ENCODE measurements at regions not wholly inside any gene's neighbourhood (a gene's known extent, or its start where the extent isn't known, plus 50 kb on each side); places are given as distances from the start of the nearest gene placed in this dataset.

- no peak for DNase-seq
Measured at GRCh38 chr6:92166666-92167065, 1252.7 kb downstream of the EPHA7 start.

- DNase-seq = no peak
Measured at GRCh38 chr6:92161953-92162352, 1257.4 kb downstream of the EPHA7 start.

- DNase-seq = no peak
Measured at GRCh38 chr6:92160226-92160625, 1259.1 kb downstream of the EPHA7 start.

GRCh38 chr6:92159046-92159445 is 1260.3 kb downstream of the EPHA7 start:
- DNase-seq = no peak

- no peak for DNase-seq
Measured at GRCh38 chr6:92150553-92150952, 1268.8 kb downstream of the EPHA7 start.

- no peak for DNase-seq
Measured at GRCh38 chr6:92147246-92147645, 1272.1 kb downstream of the EPHA7 start.

- no peak for DNase-seq
Measured at GRCh38 chr6:92139601-92140000, 1279.8 kb downstream of the EPHA7 start.

GRCh38 chr6:92132957-92133356 is 1286.4 kb downstream of the EPHA7 start:
- DNase-seq = no peak

- DNase-seq = no peak
Measured at GRCh38 chr6:92132457-92132856, 1286.9 kb downstream of the EPHA7 start.

GRCh38 chr6:92130944-92131343 is 1288.4 kb downstream of the EPHA7 start:
- DNase-seq = no peak

- DNase-seq = no peak
Measured at GRCh38 chr6:92126983-92127382, 1292.4 kb downstream of the EPHA7 start.

- no peak for DNase-seq
Measured at GRCh38 chr6:92126088-92126487, 1293.3 kb downstream of the EPHA7 start.

GRCh38 chr6:92125681-92126080 is 1293.7 kb downstream of the EPHA7 start:
- no peak for DNase-seq

- peak in 7 of 58 donors; percentile 5 to 29 (median 23) for DNase-seq
Measured at GRCh38 chr6:92124200-92124651, 1295.1 kb downstream of the EPHA7 start.

GRCh38 chr6:92122746-92123145 is 1296.6 kb downstream of the EPHA7 start:
- peak in 1 of 58 donors; percentile 1 for DNase-seq

- DNase-seq = peak in 3 of 58 donors; percentile 4 to 26 (median 8)
Measured at GRCh38 chr6:92121228-92121627, 1298.1 kb downstream of the EPHA7 start.

GRCh38 chr6:92117800-92118199 is 1301.6 kb downstream of the EPHA7 start:
- DNase-seq = no peak

GRCh38 chr6:92114797-92115196 is 1304.6 kb downstream of the EPHA7 start:
- DNase-seq = peak in 3 of 58 donors; percentile 5 to 15 (median 15)

- no peak for DNase-seq
Measured at GRCh38 chr6:92114091-92114675, 1305.2 kb downstream of the EPHA7 start.

- DNase-seq = no peak
Measured at GRCh38 chr6:92111386-92111785, 1308.0 kb downstream of the EPHA7 start.

- no peak for DNase-seq
Measured at GRCh38 chr6:92110403-92110802, 1309.0 kb downstream of the EPHA7 start.

GRCh38 chr6:92109956-92110355 is 1309.4 kb downstream of the EPHA7 start:
- DNase-seq = no peak

- no peak for DNase-seq
Measured at GRCh38 chr6:92109256-92109655, 1310.1 kb downstream of the EPHA7 start.

GRCh38 chr6:92086750-92087149 is 1332.6 kb downstream of the EPHA7 start:
- DNase-seq = no peak

Measured in anterior cingulate cortex (tissue), 58 donors.